GM12873 (cell line): ENCODE measurements at regions not wholly inside any gene's neighbourhood (a gene's known extent, or its start where the extent isn't known, plus 50 kb on each side); places are given as distances from the start of the nearest gene placed in this dataset.

Experiments
- TF ChIP-seq, protein P1 (sequence below): IDR thresholded peaks from 2 replicates; pipeline ENCODE4 v1.5.1; 2012; ENCODE audit warnings: low read depth, mild to moderate bottlenecking, moderate library complexity, low read length, control low read depth; ENCODE audit not compliant: insufficient read depth; ENCODE audit errors: missing control alignments

DNA sequence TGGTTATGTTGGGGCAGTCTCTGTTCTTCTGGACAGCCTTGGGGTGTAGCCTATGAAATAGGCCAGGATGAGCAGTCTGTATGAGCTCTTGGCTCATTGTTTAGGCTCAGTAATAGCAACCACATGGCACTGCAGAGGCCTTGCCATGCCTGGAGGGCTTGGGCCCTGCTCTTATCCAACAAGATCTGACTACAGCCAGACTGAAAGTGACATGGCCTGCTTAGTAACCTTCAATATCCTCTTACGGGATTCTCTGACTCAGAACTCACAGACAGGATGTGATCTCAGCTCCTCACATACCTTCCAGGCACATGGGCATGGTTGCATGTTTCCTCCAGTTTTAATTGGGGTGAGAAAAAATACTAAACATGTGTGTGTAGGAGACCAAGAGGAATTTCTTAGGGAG is 289.3 kb downstream of the PTEN start:
- TF ChIP-seq, protein P1, sequence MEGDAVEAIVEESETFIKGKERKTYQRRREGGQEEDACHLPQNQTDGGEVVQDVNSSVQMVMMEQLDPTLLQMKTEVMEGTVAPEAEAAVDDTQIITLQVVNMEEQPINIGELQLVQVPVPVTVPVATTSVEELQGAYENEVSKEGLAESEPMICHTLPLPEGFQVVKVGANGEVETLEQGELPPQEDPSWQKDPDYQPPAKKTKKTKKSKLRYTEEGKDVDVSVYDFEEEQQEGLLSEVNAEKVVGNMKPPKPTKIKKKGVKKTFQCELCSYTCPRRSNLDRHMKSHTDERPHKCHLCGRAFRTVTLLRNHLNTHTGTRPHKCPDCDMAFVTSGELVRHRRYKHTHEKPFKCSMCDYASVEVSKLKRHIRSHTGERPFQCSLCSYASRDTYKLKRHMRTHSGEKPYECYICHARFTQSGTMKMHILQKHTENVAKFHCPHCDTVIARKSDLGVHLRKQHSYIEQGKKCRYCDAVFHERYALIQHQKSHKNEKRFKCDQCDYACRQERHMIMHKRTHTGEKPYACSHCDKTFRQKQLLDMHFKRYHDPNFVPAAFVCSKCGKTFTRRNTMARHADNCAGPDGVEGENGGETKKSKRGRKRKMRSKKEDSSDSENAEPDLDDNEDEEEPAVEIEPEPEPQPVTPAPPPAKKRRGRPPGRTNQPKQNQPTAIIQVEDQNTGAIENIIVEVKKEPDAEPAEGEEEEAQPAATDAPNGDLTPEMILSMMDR, result no peak

DNA sequence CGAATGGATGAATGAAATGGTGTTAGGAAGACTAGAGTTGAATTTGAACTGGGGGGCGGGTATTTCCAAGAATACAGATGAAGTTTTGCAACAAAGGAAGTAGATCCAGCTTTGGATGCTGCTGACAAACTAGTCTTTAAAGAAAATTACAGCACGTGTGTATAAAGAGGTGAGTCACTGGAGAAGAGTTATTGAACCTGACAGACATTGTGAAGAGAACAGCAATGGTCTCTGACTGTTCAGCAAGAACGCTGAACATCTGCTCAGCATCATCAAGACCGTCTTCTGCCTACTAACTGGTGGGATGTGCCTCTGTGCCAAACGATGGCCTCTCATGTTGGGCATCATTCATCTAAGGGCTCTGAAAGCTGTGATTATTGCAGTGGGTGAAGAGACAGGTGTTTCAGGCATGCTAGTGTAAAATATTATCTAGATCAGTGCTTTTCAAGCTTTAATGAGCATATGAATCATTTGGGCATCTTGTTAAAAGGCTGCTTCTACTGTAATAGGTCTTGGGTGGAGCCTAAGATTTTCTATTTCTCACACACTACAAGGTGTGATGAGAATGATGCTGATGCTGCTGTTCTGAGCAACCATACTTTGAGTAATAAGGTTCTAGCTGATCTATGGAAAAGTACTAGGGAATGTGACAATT is 291.3 kb downstream of the PTEN start:
- TF ChIP-seq, protein P1, result no peak

DNA sequence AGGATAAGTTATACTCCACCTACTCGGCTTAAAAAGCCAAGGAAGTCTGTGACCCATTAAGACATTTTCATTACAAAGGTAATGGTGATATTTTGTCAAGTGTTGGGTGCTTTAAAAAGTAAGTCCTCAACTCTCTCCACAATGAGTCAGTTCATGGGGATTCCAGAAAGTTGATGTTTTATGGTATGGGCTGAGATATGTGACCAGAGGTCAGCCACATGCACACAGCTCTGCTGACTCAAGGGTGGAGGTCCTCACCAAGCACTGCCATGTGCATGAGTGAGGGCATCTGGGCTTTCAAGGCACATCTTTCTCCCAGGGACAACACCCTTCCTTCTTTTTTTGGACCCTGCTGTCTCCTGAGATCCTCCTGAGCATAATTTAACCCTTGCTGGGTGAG is 292.9 kb downstream of the PTEN start:
- TF ChIP-seq, protein P1, result no peak

DNA sequence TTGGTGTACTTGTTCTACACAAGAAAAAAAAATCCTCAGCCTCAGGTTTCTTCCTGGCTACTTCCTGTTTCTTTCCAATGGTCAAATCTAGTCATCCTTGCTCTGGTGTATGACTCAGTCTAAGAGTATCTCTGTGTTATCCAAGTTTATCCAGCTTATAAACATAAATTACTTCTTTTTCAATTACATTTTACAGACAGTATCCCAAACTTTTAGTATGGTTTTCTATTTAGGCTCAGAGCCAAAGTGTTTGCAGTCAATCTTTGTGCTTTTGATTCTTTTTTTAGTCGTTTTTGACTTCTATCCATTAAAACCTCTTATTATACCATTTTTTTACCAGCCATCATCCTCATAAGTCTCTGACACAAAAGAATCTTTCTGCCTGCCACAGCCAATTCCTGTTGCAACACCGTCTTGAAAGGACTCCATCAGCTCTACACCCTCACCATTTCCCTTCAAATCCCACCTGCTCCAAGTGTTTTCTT is 294.6 kb downstream of the PTEN start:
- TF ChIP-seq, protein P1, result no peak

DNA sequence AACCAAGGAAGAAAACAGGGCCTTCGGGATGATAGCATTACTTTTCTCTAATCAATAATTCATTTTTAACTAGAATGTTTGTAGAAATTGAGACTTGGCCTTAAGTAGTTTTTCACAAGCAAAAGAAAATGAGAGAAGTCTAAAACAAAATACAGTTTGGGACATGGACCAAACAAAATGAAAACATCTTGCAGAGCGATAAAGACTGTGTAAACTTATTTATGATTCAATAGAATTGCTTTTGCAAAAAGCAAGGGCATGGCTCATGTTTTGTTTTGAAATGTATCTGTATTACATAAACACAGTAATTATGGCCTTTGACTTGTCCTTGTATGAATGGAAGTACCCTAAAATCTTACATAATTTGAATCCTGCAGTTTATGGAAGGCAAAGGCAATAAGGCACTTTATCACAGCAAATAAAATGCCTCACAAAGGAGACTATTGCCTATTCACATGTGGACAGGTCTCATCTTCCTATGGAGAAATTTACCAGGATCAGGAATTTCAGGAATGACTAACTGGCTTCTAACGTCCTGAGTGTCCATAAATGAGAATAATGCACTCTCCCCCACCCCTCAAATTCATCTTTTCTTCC is 295.2 kb downstream of the PTEN start:
- TF ChIP-seq, protein P1, result no peak

DNA sequence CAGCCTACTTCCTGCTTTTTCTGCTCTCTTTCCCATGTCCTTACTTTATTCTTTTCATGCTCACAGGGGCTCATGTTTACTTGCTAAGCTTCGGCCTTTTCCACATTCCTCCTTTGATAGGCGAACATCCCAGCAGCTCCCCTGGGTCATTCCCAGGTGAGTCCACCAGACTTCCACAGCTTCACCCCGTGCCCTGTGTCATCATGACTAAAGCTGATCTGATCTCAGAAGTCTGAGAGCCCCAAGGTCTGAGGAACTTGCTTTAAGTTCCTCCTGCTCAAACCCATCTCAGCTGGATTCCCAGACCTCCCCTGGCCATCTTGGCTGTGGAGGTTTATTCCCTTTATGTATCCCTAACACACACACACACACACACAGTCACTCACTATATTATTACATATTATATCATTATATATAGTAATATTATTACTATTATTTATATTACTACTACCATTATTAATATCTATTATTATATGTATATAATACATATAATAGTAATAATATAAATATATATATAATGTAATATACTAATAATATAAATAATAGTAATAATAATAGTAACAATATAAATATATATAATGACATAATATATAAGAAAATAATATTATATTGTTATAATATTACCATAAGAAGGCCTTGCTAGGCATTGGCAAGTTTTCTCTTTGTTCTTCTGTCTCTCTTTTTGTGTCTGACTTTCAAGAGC is 295.9 kb downstream of the PTEN start:
- TF ChIP-seq, protein P1, result no peak

DNA sequence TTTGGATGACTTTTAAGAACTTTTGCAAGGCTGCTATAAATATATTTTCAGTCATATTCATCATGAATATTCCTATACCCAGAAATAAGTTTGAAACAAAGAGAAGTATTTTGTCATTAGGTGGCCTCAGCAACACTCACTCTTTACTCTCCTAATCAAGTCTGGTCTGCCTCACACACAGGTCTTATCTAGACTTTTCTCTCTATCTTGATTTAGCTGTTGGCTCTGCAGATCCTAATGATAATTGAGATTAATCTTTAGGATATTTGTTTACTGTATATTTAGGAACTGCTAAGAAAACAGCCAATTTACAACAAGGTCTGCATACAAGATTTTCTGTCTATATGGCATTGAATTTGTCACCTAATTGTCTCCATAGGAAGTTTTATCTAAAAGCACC is 297.6 kb downstream of the PTEN start:
- TF ChIP-seq, protein P1, result no peak
